Tibial nerve (tissue), 4 donors: ENCODE measurements at regions not wholly inside any gene's neighbourhood (a gene's known extent, or its start where the extent isn't known, plus 50 kb on each side); places are given as distances from the start of the nearest gene placed in this dataset.

Experiments used
- DNase-seq, 2 donors: peaks; one replicate each; pipeline ENCODE4 v3.0.0-alpha.2; 2019; ENCODE audit warnings: low spot score in 2 of 2
- H3K27ac ChIP-seq, 4 donors: fragments of 200-600 bp; sonication (generic) in 3 of 4; one replicate each; pipeline ENCODE4 v1.5.1; 2017 to 2019; ENCODE audit warnings: mild to moderate bottlenecking in 1 of 4
- H3K27me3 ChIP-seq, 2 donors: fragments of 200-600 bp; sonication (generic) in 1 of 2; one replicate each; pipeline versions ENCODE4 v1.5.1 to v1.6.0; 2017 to 2019
- H3K36me3 ChIP-seq, 3 donors: fragments of 200-600 bp; sonication (generic); one replicate each; pipeline ENCODE4 v1.5.1; 2018 to 2019
- H3K4me1 ChIP-seq, 4 donors: fragments of 200-600 bp; sonication (generic) in 3 of 4; one replicate each; pipeline ENCODE4 v1.5.1; 2017 to 2019
- H3K4me3 ChIP-seq, 4 donors: fragments of 200-600 bp; sonication (generic) in 3 of 4; one replicate each; pipeline ENCODE4 v1.5.1; 2017 to 2019; ENCODE audit warnings: mild to moderate bottlenecking in 1 of 4, moderate library complexity in 1 of 4
- H3K9me3 ChIP-seq, 4 donors: fragments of 200-600 bp; sonication (generic) in 3 of 4; one replicate each; pipeline ENCODE4 v1.5.1; 2017 to 2019
- EP300 ChIP-seq, 2 donors: sonication (generic); formaldehyde crosslinking; IDR thresholded peaks; one replicate each; pipeline ENCODE4 v1.6.1; 2017; ENCODE audit warnings: antibody characterized with exemption in 2 of 2, mild to moderate bottlenecking in 1 of 2
- POLR2A ChIP-seq, 2 donors: fragments of 450-650 bp; IDR thresholded peaks; one replicate each; pipeline ENCODE4 v1.6.1; 2017; ENCODE audit warnings: antibody characterized with exemption in 2 of 2, mild to moderate bottlenecking in 2 of 2, moderate library complexity in 2 of 2
- WGBS, 2 donors: methylation state at CpG; one replicate each; pipeline ENCODE4 v1.1.5; 2018; 5-methylcytosine and 5-hydroxymethylcytosine counted together
- TF ChIP-seq, protein P1 (sequence below), 5 experiments: fragments of 200-600 bp in 3 of 5; fragments of 450-650 bp in 2 of 5; sonication (generic) in 3 of 5; IDR thresholded peaks; one replicate each; pipeline ENCODE4 v1.5.1; 2016 to 2019; ENCODE audit warnings: antibody characterized with exemption in 5 of 5, mild to moderate bottlenecking in 3 of 5, moderate library complexity in 2 of 5

- Histone ChIP-seq H3K4me1 (no peaks in the 10 kb centered on the region), H3K27ac (no peak overlapping the region), H3K4me3 (no peak overlapping the region), H3K9me3 (no peaks in the 10 kb centered on the region), H3K27me3 (no peaks in the 10 kb centered on the region), H3K36me3 (no peaks in the 10 kb centered on the region)
- 57 to 61% methylated on average over 5 of the region's 5 CpGs for WGBS, 2 donors
- no peak for DNase-seq
- TF ChIP-seq, protein P1, sequence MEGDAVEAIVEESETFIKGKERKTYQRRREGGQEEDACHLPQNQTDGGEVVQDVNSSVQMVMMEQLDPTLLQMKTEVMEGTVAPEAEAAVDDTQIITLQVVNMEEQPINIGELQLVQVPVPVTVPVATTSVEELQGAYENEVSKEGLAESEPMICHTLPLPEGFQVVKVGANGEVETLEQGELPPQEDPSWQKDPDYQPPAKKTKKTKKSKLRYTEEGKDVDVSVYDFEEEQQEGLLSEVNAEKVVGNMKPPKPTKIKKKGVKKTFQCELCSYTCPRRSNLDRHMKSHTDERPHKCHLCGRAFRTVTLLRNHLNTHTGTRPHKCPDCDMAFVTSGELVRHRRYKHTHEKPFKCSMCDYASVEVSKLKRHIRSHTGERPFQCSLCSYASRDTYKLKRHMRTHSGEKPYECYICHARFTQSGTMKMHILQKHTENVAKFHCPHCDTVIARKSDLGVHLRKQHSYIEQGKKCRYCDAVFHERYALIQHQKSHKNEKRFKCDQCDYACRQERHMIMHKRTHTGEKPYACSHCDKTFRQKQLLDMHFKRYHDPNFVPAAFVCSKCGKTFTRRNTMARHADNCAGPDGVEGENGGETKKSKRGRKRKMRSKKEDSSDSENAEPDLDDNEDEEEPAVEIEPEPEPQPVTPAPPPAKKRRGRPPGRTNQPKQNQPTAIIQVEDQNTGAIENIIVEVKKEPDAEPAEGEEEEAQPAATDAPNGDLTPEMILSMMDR (IDR thresholded peaks at IDR 0.05) = no peak
- no peak for TF ChIP-seq POLR2A (IDR thresholded peaks at IDR 0.05)
Measured at GRCh38 chr14:30337456-30337855, 221.5 kb upstream of the G2E3 start.

GRCh38 chr14:30339311-30339901 is 219.6 kb upstream of the G2E3 start:
- no peak for DNase-seq
- H3K4me1 ChIP-seq = no peaks in the 10 kb centered on the region
- no peak overlapping the region for H3K4me3 ChIP-seq
- no peaks in the 10 kb centered on the region for H3K27me3 ChIP-seq
- no peaks in the 10 kb centered on the region for H3K9me3 ChIP-seq
- TF ChIP-seq, protein P1 (IDR thresholded peaks at IDR 0.05) = no peak
- TF ChIP-seq POLR2A (IDR thresholded peaks at IDR 0.05) (no peak), EP300 (IDR thresholded peaks at IDR 0.05) (no peak)
- no peaks in the 10 kb centered on the region for H3K36me3 ChIP-seq
- WGBS, 2 donors = 86 to 87% methylated on average over 6 of the region's 6 CpGs
- H3K27ac ChIP-seq = no peak overlapping the region

- H3K36me3 ChIP-seq = no peaks in the 10 kb centered on the region
- H3K27ac ChIP-seq = no peak overlapping the region
- no peaks in the 10 kb centered on the region for H3K9me3 ChIP-seq
- no peaks in the 10 kb centered on the region for H3K27me3 ChIP-seq
- no peak overlapping the region for H3K4me3 ChIP-seq
- TF ChIP-seq, protein P1 (IDR thresholded peaks at IDR 0.05) = no peak
- TF ChIP-seq POLR2A (IDR thresholded peaks at IDR 0.05) = no peak
- no peak for TF ChIP-seq EP300 (IDR thresholded peaks at IDR 0.05)
- no peak for DNase-seq
- no peaks in the 10 kb centered on the region for H3K4me1 ChIP-seq
- 48 to 59% methylated on average over 1 of the region's 1 CpG for WGBS, 2 donors
Measured at GRCh38 chr14:30340495-30340894, 218.5 kb upstream of the G2E3 start.

DNA sequence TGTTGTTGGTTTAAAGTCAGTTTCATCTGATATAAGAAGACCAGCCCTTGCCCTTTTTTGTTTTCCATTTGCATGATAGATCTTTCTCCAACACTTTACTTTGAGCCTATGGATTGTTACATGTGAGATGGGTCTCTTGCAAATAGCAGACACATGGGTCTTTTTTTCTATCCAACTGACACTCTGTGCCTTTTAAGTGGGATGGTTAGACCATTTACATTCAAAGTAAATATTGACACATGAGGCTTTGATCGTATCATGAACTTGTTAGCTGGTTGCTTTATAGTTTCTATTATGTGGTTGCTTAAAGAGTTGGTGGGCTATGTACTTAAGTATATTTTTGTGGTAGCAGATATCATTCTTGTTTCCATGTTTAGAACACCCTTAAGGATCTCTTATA is 213.4 kb upstream of the G2E3 start:
- 81 to 93% methylated on average over 1 of the region's 1 CpG for WGBS, 2 donors
- H3K27ac ChIP-seq = no peak overlapping the region
- no peaks in the 10 kb centered on the region for H3K27me3 ChIP-seq
- no peak overlapping the region for H3K4me3 ChIP-seq
- H3K9me3 ChIP-seq = peaks cover 0 to 4% (median 0%) of the 10 kb centered on the region in 4 donors
- TF ChIP-seq POLR2A (IDR thresholded peaks at IDR 0.05) (no peak), EP300 (IDR thresholded peaks at IDR 0.05) (no peak)
- TF ChIP-seq, protein P1 (IDR thresholded peaks at IDR 0.05) = no peak
- H3K36me3 ChIP-seq = no peaks in the 10 kb centered on the region
- H3K4me1 ChIP-seq = no peaks in the 10 kb centered on the region
- no peak for DNase-seq

GRCh38 chr14:30348445-30348844 is 210.5 kb upstream of the G2E3 start:
- H3K36me3 ChIP-seq = no peaks in the 10 kb centered on the region
- H3K4me1 ChIP-seq = no peaks in the 10 kb centered on the region
- 98% methylated on average over 2 of the region's 2 CpGs for WGBS, 2 donors
- peaks cover 0 to 4% (median 0%) of the 10 kb centered on the region in 4 donors for H3K9me3 ChIP-seq
- no peak overlapping the region for H3K4me3 ChIP-seq
- no peak for DNase-seq
- no peaks in the 10 kb centered on the region for H3K27me3 ChIP-seq
- TF ChIP-seq EP300 (IDR thresholded peaks at IDR 0.05) (no peak), POLR2A (IDR thresholded peaks at IDR 0.05) (no peak)
- TF ChIP-seq, protein P1 (IDR thresholded peaks at IDR 0.05) = no peak
- H3K27ac ChIP-seq = no peak overlapping the region
